ENCODE measurements at regions not wholly inside any gene's neighbourhood (a gene's known extent, or its start where the extent isn't known, plus 50 kb on each side); places are given as distances from the start of the nearest gene placed in this dataset.
"Not testable (repeated sequence)": the region's sequence is repeated elsewhere in the genome, so short reads cannot be mapped to it uniquely, and the experiment has no call there.

DNA sequence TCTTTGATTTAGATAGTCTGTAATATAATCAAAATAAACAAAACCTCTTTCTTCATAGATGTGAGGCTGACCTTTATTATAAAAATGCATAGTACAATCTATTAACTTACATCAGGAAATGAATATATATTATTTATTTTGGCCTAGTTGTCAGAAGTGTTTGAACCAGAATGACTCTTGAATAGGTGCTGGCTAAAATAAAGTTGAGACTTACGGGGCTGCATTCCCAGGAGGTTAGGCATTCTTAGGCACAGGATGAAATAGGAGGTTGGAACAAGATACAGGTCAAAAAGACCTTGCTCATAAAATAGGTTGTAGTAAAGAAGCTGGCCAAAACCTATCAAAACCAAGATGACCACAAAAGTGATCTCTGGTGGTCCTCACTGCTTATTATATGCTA, 1193.3 kb upstream of the IGFBP7 start:
- TF ChIP-seq BACH2 (CRISPR knock-in tag; IDR thresholded peaks at IDR 0.05; ENCODE audit: borderline replicate concordance) (no peak), ZC3H10 (CRISPR knock-in tag; IDR thresholded peaks at IDR 0.05) (no peak), ISL1 (CRISPR knock-in tag; IDR thresholded peaks at IDR 0.05) (no peak), ZFP3 (CRISPR knock-in tag; IDR thresholded peaks at IDR 0.05) (no peak), PATZ1 (CRISPR knock-in tag; IDR thresholded peaks at IDR 0.05; ENCODE audit: borderline replicate concordance) (no peak), RARB (CRISPR knock-in tag; IDR thresholded peaks at IDR 0.05) (no peak), ZNF70 (CRISPR knock-in tag; IDR thresholded peaks at IDR 0.05) (no peak), TCF4 (CRISPR knock-in tag; IDR thresholded peaks at IDR 0.05; ENCODE audit: borderline replicate concordance) (no peak), ARNTL (CRISPR knock-in tag; IDR thresholded peaks at IDR 0.05; ENCODE audit: borderline replicate concordance, low read depth) (no peak), CSDC2 (CRISPR knock-in tag; IDR thresholded peaks at IDR 0.05) (no peak), OSR1 (CRISPR knock-in tag; IDR thresholded peaks at IDR 0.05) (no peak), ESRRG (CRISPR knock-in tag; IDR thresholded peaks at IDR 0.05) (no peak), PPARA (CRISPR knock-in tag; IDR thresholded peaks at IDR 0.05; ENCODE audit: borderline replicate concordance) (no peak), GLIS3 (CRISPR knock-in tag; IDR thresholded peaks at IDR 0.05) (no peak), SNAI2 (CRISPR knock-in tag; IDR thresholded peaks at IDR 0.05) (no peak), ZFP30 (CRISPR knock-in tag; IDR thresholded peaks at IDR 0.05) (no peak)
- TF ChIP-seq, protein P1, sequence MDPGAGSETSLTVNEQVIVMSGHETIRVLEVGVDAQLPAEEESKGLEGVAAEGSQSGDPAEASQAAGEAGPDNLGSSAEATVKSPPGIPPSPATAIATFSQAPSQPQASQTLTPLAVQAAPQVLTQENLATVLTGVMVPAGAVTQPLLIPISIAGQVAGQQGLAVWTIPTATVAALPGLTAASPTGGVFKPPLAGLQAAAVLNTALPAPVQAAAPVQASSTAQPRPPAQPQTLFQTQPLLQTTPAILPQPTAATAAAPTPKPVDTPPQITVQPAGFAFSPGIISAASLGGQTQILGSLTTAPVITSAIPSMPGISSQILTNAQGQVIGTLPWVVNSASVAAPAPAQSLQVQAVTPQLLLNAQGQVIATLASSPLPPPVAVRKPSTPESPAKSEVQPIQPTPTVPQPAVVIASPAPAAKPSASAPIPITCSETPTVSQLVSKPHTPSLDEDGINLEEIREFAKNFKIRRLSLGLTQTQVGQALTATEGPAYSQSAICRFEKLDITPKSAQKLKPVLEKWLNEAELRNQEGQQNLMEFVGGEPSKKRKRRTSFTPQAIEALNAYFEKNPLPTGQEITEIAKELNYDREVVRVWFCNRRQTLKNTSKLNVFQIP (CRISPR knock-in tag; IDR thresholded peaks at IDR 0.05; ENCODE audit: borderline replicate concordance, low read depth) = no peak
- TF ChIP-seq, protein P2, sequence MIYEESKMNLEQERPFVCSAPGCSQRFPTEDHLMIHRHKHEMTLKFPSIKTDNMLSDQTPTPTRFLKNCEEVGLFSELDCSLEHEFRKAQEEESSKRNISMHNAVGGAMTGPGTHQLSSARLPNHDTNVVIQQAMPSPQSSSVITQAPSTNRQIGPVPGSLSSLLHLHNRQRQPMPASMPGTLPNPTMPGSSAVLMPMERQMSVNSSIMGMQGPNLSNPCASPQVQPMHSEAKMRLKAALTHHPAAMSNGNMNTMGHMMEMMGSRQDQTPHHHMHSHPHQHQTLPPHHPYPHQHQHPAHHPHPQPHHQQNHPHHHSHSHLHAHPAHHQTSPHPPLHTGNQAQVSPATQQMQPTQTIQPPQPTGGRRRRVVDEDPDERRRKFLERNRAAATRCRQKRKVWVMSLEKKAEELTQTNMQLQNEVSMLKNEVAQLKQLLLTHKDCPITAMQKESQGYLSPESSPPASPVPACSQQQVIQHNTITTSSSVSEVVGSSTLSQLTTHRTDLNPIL (CRISPR knock-in tag; IDR thresholded peaks at IDR 0.05; ENCODE audit: low read depth) = no peak
- TF ChIP-seq, protein P3, sequence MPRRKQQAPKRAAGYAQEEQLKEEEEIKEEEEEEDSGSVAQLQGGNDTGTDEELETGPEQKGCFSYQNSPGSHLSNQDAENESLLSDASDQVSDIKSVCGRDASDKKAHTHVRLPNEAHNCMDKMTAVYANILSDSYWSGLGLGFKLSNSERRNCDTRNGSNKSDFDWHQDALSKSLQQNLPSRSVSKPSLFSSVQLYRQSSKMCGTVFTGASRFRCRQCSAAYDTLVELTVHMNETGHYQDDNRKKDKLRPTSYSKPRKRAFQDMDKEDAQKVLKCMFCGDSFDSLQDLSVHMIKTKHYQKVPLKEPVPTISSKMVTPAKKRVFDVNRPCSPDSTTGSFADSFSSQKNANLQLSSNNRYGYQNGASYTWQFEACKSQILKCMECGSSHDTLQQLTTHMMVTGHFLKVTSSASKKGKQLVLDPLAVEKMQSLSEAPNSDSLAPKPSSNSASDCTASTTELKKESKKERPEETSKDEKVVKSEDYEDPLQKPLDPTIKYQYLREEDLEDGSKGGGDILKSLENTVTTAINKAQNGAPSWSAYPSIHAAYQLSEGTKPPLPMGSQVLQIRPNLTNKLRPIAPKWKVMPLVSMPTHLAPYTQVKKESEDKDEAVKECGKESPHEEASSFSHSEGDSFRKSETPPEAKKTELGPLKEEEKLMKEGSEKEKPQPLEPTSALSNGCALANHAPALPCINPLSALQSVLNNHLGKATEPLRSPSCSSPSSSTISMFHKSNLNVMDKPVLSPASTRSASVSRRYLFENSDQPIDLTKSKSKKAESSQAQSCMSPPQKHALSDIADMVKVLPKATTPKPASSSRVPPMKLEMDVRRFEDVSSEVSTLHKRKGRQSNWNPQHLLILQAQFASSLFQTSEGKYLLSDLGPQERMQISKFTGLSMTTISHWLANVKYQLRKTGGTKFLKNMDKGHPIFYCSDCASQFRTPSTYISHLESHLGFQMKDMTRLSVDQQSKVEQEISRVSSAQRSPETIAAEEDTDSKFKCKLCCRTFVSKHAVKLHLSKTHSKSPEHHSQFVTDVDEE (CRISPR knock-in tag; IDR thresholded peaks at IDR 0.05) = no peak
- TF ChIP-seq, protein P4, sequence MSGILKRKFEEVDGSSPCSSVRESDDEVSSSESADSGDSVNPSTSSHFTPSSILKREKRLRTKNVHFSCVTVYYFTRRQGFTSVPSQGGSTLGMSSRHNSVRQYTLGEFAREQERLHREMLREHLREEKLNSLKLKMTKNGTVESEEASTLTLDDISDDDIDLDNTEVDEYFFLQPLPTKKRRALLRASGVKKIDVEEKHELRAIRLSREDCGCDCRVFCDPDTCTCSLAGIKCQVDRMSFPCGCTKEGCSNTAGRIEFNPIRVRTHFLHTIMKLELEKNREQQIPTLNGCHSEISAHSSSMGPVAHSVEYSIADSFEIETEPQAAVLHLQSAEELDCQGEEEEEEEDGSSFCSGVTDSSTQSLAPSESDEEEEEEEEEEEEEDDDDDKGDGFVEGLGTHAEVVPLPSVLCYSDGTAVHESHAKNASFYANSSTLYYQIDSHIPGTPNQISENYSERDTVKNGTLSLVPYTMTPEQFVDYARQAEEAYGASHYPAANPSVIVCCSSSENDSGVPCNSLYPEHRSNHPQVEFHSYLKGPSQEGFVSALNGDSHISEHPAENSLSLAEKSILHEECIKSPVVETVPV (CRISPR knock-in tag; IDR thresholded peaks at IDR 0.05) = no peak
- ATAC-seq = no peak

- ATAC-seq = no peak
- no peak for TF ChIP-seq TCF4 (CRISPR knock-in tag; IDR thresholded peaks at IDR 0.05; ENCODE audit: borderline replicate concordance)
Observed at GRCh38 chr4:58301376-58301999, 1191.3 kb upstream of the IGFBP7 start.

DNA sequence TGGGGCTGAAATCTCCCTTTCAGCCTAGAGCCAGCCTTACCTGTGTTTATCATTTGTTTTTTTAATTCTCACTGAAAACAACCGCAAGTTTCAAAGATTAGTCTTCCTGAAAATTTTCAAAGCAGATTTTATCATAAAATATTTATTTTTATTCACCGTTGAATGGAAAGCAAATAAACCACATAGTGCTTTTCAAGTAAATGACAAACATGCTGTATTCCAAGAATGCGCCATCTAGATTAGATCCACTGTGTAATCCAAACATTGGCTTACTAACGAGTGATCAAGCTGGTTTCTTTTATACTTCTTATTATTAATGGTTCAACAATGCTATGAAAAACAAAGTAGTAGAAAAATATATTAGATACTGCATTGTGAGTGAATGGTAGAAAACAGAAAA, 1176.2 kb upstream of the IGFBP7 start:
- ATAC-seq = no peak
- TF ChIP-seq ZFP3 (CRISPR knock-in tag; IDR thresholded peaks at IDR 0.05) (no peak), CSDC2 (CRISPR knock-in tag; IDR thresholded peaks at IDR 0.05) (no peak), ARNTL (CRISPR knock-in tag; IDR thresholded peaks at IDR 0.05; ENCODE audit: borderline replicate concordance, low read depth) (no peak), ZNF565 (CRISPR knock-in tag; conservative IDR thresholded peaks at IDR 0.05; ENCODE audit: low read depth) (no peak), TOX (CRISPR knock-in tag; IDR thresholded peaks at IDR 0.05; ENCODE audit: borderline replicate concordance) (no peak), OSR1 (CRISPR knock-in tag; IDR thresholded peaks at IDR 0.05) (no peak), SNAI2 (CRISPR knock-in tag; IDR thresholded peaks at IDR 0.05) (no peak)
- TF ChIP-seq, protein P1 (CRISPR knock-in tag; IDR thresholded peaks at IDR 0.05; ENCODE audit: borderline replicate concordance, low read depth) = no peak

DNA sequence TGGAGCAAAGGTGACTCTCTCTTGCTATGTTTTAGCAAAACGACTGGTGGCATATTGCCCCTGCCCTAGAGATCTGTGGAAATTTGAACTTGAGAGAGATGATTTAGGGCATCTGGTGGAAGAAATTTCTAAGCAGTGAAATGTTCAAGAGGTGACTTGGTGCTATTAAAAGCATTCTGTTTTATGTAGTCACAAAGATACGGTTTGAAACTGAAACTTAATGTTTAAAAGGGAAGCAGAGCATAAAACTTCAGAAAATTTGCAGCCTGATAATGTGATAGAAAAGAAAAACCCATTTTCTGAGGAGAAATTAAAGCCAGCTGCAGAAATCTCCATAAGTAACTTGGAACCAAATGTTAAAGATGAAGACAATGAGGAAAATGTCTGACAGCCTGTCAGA, 1170.7 kb upstream of the IGFBP7 start:
- not testable (repeated sequence) for ATAC-seq

Measured in SK-N-SH treated with all-trans-retinoic acid at 6 μM for 48 hours (cell line).